HepG2 (cell line): ENCODE measurements at regions not wholly inside any gene's neighbourhood (a gene's known extent, or its start where the extent isn't known, plus 50 kb on each side); places are given as distances from the start of the nearest gene placed in this dataset.

Experiments
- CTCF ChIP-seq: sonication (generic); formaldehyde crosslinking; IDR thresholded peaks from 2 replicates; pipeline ENCODE4 v1.5.0; 2020; ENCODE audit warnings: mild to moderate bottlenecking, missing genetic modification reagents, moderate library complexity
- ELF4 ChIP-seq: sonication (generic); formaldehyde crosslinking; IDR thresholded peaks from 2 replicates; pipeline ENCODE4 v1.5.0; 2020; ENCODE audit warnings: missing genetic modification reagents, mild to moderate bottlenecking, moderate library complexity, borderline replicate concordance
- HOXA7 ChIP-seq: sonication (generic); formaldehyde crosslinking; IDR thresholded peaks from 2 replicates; pipeline ENCODE4 v1.8.1; 2022; ENCODE audit warnings: mild to moderate bottlenecking, missing genetic modification reagents, moderate library complexity
- KLF13 ChIP-seq: sonication (generic); formaldehyde crosslinking; IDR thresholded peaks from 2 replicates; pipeline ENCODE4 v1.4.0; 2020; ENCODE audit warnings: mild to moderate bottlenecking, missing genetic modification reagents
- MAFK ChIP-seq, 2 experiments: IDR thresholded peaks in 1 of 2; conservative IDR thresholded peaks in 1 of 2; 2 replicates each; pipeline ENCODE4 v1.6.1; 2011; ENCODE audit warnings: improper control_type of control experiment in 2 of 2, low read length in 2 of 2
- SP5 ChIP-seq: IDR thresholded peaks from 2 replicates; pipeline ENCODE4 v1.6.1; 2016; ENCODE audit warnings: low read depth, borderline replicate concordance
- ZNF317 ChIP-seq: sonication (generic); formaldehyde crosslinking; IDR thresholded peaks from 2 replicates; pipeline ENCODE4 v1.5.0; 2020; ENCODE audit warnings: mild to moderate bottlenecking, missing genetic modification reagents
- ZNF501 ChIP-seq: sonication (generic); formaldehyde crosslinking; IDR thresholded peaks from 2 replicates; pipeline ENCODE4 v1.5.1; 2020; ENCODE audit warnings: mild to moderate bottlenecking, moderate library complexity, missing genetic modification reagents

GRCh38 chr21:38925478-38925877, 119.7 kb downstream of the ETS2 start:
- TF ChIP-seq CTCF (no peak), KLF13 (CRISPR knock-in tag) (no peak), ZNF501 (CRISPR knock-in tag) (no peak), ZNF317 (no peak), HOXA7 (CRISPR knock-in tag) (no peak), MAFK (conservative IDR thresholded peaks at IDR 0.05 in 1 of 2, IDR thresholded peaks at IDR 0.05 in 1 of 2; ENCODE audit: low read length in 2 of 2) (no peak), ELF4 (no peak), SP5 (CRISPR knock-in tag) (no peak)
